Right lobe of liver (tissue), 6 donors: ENCODE measurements at regions not wholly inside any gene's neighbourhood (a gene's known extent, or its start where the extent isn't known, plus 50 kb on each side); places are given as distances from the start of the nearest gene placed in this dataset.

Source experiments
- ATAC-seq, 4 donors: fragments of 200-7000 bp; cut with Tn5 transposase; one replicate each; pipeline ENCODE4 v1.9.1; 2020; ENCODE audit warnings: mild to moderate bottlenecking in 4 of 4, moderate library complexity in 4 of 4
- DNase-seq, 3 donors: peaks; one replicate each; pipeline ENCODE4 v3.0.0-alpha.2; 2020
- H3K27ac ChIP-seq, 3 donors: fragments of 200-600 bp; one replicate each; pipeline ENCODE4 v1.8.0; 2022
- H3K27me3 ChIP-seq, 2 donors: fragments of 200-600 bp; one replicate each; pipeline ENCODE4 v1.8.0; 2022
- H3K36me3 ChIP-seq, 4 donors: fragments of 200-600 bp; sonication (generic) in 1 of 4; one replicate each; pipeline versions ENCODE4 v1.5.1 to v1.8.0; 2017 to 2022; ENCODE audit warnings: control low read depth in 1 of 4
- H3K4me1 ChIP-seq, 4 donors: fragments of 200-600 bp; sonication (generic) in 1 of 4; one replicate each; pipeline versions ENCODE4 v1.5.1 to v1.8.0; 2017 to 2022; ENCODE audit warnings: control low read depth in 1 of 4
- H3K4me3 ChIP-seq, 3 donors: fragments of 200-600 bp; one replicate each; pipeline ENCODE4 v1.8.0; 2022
- H3K9me3 ChIP-seq, 4 donors: fragments of 200-600 bp; sonication (generic) in 1 of 4; one replicate each; pipeline versions ENCODE4 v1.5.1 to v1.8.0; 2017 to 2022; ENCODE audit warnings: control low read depth in 1 of 4
- POLR2A ChIP-seq: fragments of 450-650 bp; IDR thresholded peaks from one replicate; pipeline ENCODE4 v1.6.1; 2017; ENCODE audit warnings: antibody characterized with exemption, mild to moderate bottlenecking
- whole genome bisulfite sequencing: methylation state at CpG from one replicate; pipeline ENCODE4 v1.1.6; 2018; ENCODE audit warnings: low coverage, low lambda C conversion rate; ENCODE audit not compliant: insufficient coverage; ENCODE audit errors: missing lambda C conversion rate; 5-methylcytosine and 5-hydroxymethylcytosine counted together
- intact Hi-C, 2 donors: fragments of 100-400 bp; cut with DNase I; formaldehyde crosslinking; loops; one replicate each; pipeline versions ENCODE4 v1.11.2 to v1.14.1; 2022
- TF ChIP-seq, protein P1 (sequence below), 4 donors: fragments of 200-600 bp in 3 of 4; fragments of 450-650 bp in 1 of 4; IDR thresholded peaks; one replicate each; pipeline versions ENCODE4 v1.5.1 to v1.8.0; 2016 to 2022; ENCODE audit warnings: antibody characterized with exemption in 4 of 4, mild to moderate bottlenecking in 2 of 4
- donor health status: DM: no; HTN: yes; CAD: no.
- donor health status: DM: no; HTN: no; CAD: no.
- donor health status: DM: no; HTN: no; CAD: no.
- donor health status: DM: no; HTN: yes; CAD: no.
- donor health status: DM: no; HTN: yes; CAD: no.

DNA sequence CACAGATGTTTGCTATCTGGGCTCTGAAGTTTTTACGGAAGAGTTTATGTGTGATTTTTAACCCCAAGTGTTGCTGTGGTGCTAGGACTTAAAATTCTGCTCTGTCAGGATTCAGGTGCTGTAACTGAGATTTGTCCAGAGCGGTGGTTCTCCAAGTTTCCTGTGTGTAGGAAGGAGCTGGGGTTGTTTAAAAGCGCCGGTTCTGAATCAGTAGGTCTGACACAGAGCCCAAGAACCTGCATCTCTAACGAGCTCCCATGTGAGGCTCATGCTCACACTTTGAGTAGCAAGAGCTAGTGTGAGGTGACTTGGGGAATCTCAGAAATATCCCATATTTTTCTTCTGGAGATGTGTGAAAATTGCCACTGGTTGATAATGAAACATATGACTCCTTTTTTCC is 325.5 kb downstream of the SATB1 start:
- no peak for TF ChIP-seq POLR2A
- TF ChIP-seq, protein P1, sequence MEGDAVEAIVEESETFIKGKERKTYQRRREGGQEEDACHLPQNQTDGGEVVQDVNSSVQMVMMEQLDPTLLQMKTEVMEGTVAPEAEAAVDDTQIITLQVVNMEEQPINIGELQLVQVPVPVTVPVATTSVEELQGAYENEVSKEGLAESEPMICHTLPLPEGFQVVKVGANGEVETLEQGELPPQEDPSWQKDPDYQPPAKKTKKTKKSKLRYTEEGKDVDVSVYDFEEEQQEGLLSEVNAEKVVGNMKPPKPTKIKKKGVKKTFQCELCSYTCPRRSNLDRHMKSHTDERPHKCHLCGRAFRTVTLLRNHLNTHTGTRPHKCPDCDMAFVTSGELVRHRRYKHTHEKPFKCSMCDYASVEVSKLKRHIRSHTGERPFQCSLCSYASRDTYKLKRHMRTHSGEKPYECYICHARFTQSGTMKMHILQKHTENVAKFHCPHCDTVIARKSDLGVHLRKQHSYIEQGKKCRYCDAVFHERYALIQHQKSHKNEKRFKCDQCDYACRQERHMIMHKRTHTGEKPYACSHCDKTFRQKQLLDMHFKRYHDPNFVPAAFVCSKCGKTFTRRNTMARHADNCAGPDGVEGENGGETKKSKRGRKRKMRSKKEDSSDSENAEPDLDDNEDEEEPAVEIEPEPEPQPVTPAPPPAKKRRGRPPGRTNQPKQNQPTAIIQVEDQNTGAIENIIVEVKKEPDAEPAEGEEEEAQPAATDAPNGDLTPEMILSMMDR (IDR thresholded peaks at IDR 0.05): no peak
- Histone ChIP-seq H3K9me3 (peaks cover 0 to 3% (median 0%) of the 10 kb centered on the region in 4 donors), H3K36me3 (no peaks in the 10 kb centered on the region), H3K4me1 (no peaks in the 10 kb centered on the region), H3K27ac (no peak overlapping the region), H3K27me3 (no peaks in the 10 kb centered on the region), H3K4me3 (no peak overlapping the region)
- DNase-seq (no peak), ATAC-seq (no peak)
- intact Hi-C loops: no loop called here
- WGBS: 51% methylated on average over 2 of the region's 5 CpGs

DNA sequence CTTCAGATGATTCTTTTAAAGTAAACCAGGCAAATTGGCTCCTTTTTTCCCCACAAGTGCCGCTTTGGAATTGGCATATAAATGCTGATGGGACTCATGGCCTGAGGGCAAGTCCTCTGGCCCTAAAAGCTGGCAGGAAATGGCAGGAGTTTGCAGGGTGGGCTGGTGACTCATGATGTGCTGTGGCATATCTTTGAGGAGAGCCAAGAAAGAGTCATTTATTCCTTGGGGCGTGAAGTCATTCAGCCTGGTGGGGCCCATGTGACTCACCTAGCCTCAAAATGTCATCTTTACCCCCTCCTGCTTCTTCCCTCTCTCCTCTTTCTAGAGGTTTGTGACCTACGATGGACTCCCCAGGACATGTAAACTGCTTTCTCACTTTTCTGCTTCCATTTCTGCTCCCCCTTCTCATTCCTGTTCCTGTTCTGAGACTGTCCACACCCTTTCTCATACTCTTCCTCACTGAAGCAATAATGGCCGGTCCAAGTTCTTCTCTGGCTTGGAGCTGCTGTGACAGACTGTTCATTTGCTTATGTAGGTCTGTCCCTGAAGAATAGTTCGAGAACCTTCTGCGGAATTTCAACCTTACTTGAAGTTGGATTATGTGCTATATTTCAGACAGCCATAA is 326.1 kb downstream of the SATB1 start:
- no peak for ATAC-seq

DNA sequence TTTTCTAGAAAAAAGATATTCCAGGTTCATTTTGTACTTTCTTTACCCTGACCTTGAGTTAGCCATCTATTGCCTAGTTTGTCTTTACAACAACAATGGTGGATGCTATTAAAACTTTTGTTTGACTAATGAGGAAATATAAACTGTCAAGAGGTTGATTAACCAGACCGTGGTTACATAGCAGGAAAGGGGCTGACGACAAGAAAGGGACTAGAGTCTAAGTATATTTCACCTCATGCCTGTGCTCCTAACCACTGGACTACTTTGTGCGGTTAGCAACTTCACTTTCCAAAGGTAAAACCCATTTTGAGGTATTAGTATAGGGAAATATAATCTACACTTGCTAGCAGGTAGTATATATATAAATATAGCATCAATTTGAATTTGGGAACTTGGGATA is 327.1 kb downstream of the SATB1 start:
- no peak overlapping the region for H3K4me3 ChIP-seq
- no peaks in the 10 kb centered on the region for H3K27me3 ChIP-seq
- intact Hi-C loops: no loop called here
- ATAC-seq (no peak), DNase-seq (no peak)
- no peak overlapping the region for H3K27ac ChIP-seq
- 49% methylated on average over 3 of the region's 3 CpGs for WGBS
- H3K9me3 ChIP-seq: peaks cover 0 to 3% (median 0%) of the 10 kb centered on the region in 4 donors
- no peak for TF ChIP-seq POLR2A
- TF ChIP-seq, protein P1 (IDR thresholded peaks at IDR 0.05): no peak
- H3K36me3 ChIP-seq: no peaks in the 10 kb centered on the region
- H3K4me1 ChIP-seq: no peaks in the 10 kb centered on the region

More for the DNA sequence above, 326.1 kb downstream of the SATB1 start:
- Histone ChIP-seq H3K36me3 (no peaks in the 10 kb centered on the region), H3K4me1 (no peaks in the 10 kb centered on the region), H3K4me3 (no peak overlapping the region), H3K27me3 (no peaks in the 10 kb centered on the region), H3K9me3 (peaks cover 0 to 3% (median 0%) of the 10 kb centered on the region in 4 donors), H3K27ac (no peak overlapping the region)
- TF ChIP-seq, protein P1 (IDR thresholded peaks at IDR 0.05): no peak
- TF ChIP-seq POLR2A: no peak
- no peak for DNase-seq
- intact Hi-C loops: no loop called here
- WGBS: 54% methylated on average over 6 of the region's 6 CpGs

DNA sequence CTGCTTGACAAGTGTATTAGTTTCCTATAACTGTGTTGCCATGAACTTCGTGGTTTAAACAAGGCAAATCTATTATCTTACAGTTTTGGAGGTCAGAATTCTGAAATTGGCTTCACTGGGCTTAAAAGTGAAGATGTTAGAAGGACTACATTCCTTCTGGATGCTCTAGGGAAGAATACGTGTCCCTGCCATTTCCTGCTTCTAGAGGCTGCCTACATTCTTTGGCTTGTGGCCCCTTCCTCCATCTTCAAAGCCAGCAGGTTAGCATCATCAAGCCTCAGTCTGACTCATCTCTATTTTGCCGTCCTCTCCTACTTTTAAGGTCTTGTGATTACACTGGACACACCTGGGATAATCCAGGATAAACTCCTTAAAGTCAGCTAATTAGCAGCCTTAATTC is 327.7 kb downstream of the SATB1 start:
- no peak for TF ChIP-seq POLR2A
- TF ChIP-seq, protein P1 (IDR thresholded peaks at IDR 0.05): no peak
- Histone ChIP-seq H3K27ac (no peak overlapping the region), H3K27me3 (no peaks in the 10 kb centered on the region), H3K9me3 (peaks cover 0 to 3% (median 0%) of the 10 kb centered on the region in 4 donors), H3K36me3 (no peaks in the 10 kb centered on the region), H3K4me3 (no peak overlapping the region), H3K4me1 (no peaks in the 10 kb centered on the region)
- no peak for DNase-seq
- intact Hi-C loops: no loop called here
- 53% methylated on average over 3 of the region's 3 CpGs for WGBS
- ATAC-seq: no peak
